DND-41 (cell line): ENCODE measurements at regions not wholly inside any gene's neighbourhood (a gene's known extent, or its start where the extent isn't known, plus 50 kb on each side); places are given as distances from the start of the nearest gene placed in this dataset.

Source experiments
- EZH2 ChIP-seq: IDR thresholded peaks from 3 replicates; pipeline ENCODE4 v1.6.1; 2012; ENCODE audit warnings: borderline replicate concordance, low read depth, mild to moderate bottlenecking, moderate library complexity, low read length, inconsistent platforms; ENCODE audit not compliant: severe bottlenecking
- TF ChIP-seq, protein P1 (sequence below): IDR thresholded peaks from 2 replicates; pipeline ENCODE4 v1.5.1; 2012; ENCODE audit warnings: borderline replicate concordance, low read length, moderate library complexity, mild to moderate bottlenecking; ENCODE audit not compliant: poor library complexity, severe bottlenecking; ENCODE audit errors: extremely low read depth

DNA sequence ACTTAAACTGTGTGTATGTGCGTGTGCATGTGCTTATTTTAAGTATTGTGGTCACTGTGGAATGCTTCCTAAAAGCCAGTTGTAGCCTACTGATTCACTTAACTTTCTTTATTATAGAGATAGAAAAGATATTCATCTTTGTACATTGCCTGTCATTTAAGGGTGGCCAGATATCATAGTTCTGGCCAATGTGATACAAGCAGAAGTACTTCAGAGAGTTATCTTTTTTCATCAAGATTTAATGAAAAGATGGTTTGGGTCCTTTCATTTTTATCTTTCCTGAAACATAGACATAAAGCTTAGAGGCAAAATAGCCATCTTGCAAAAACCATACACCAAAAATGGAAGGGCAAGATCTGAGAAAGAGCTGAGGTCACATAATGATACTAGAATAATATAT is 744.7 kb upstream of the ADGRL3 start:
- TF ChIP-seq, protein P1, sequence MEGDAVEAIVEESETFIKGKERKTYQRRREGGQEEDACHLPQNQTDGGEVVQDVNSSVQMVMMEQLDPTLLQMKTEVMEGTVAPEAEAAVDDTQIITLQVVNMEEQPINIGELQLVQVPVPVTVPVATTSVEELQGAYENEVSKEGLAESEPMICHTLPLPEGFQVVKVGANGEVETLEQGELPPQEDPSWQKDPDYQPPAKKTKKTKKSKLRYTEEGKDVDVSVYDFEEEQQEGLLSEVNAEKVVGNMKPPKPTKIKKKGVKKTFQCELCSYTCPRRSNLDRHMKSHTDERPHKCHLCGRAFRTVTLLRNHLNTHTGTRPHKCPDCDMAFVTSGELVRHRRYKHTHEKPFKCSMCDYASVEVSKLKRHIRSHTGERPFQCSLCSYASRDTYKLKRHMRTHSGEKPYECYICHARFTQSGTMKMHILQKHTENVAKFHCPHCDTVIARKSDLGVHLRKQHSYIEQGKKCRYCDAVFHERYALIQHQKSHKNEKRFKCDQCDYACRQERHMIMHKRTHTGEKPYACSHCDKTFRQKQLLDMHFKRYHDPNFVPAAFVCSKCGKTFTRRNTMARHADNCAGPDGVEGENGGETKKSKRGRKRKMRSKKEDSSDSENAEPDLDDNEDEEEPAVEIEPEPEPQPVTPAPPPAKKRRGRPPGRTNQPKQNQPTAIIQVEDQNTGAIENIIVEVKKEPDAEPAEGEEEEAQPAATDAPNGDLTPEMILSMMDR, result no peak
- no peak for TF ChIP-seq EZH2
